SK-N-MC (cell line): ENCODE measurements at regions not wholly inside any gene's neighbourhood (a gene's known extent, or its start where the extent isn't known, plus 50 kb on each side); places are given as distances from the start of the nearest gene placed in this dataset.

ENCODE experiments used
- DNase-seq: peaks from one replicate; pipeline ENCODE4 v3.0.0-alpha.2; 2011; ENCODE audit warnings: low read depth, low spot score
- H3K27ac ChIP-seq: fragments of 200-600 bp; sonication (generic); 2 replicates; pipeline ENCODE4 v1.5.1; 2016; ENCODE audit warnings: mixed run types
- H3K36me3 ChIP-seq: fragments of 200-600 bp; sonication (generic); 2 replicates; pipeline ENCODE4 v1.6.1; 2017; ENCODE audit warnings: antibody characterized with exemption, low read length, mixed read lengths; ENCODE audit not compliant: insufficient read depth
- H3K4me3 ChIP-seq: fragments of 200-600 bp; sonication (generic); 2 replicates; pipeline ENCODE4 v1.5.1; 2016
- H3K9ac ChIP-seq: fragments of 200-600 bp; sonication (generic); 2 replicates; pipeline ENCODE4 v1.8.0; 2017; ENCODE audit warnings: mixed run types, mixed read lengths; ENCODE audit not compliant: insufficient read length
- H3K9me3 ChIP-seq: fragments of 200-600 bp; sonication (generic); 2 replicates; pipeline ENCODE4 v1.6.1; 2017; ENCODE audit warnings: low read depth, mild to moderate bottlenecking, antibody characterized with exemption, low read length, moderate library complexity, mixed read lengths
- EZH2 ChIP-seq: fragments of 200-600 bp; sonication (generic); IDR thresholded peaks from one replicate; pipeline ENCODE4 v1.6.1; 2017; ENCODE audit warnings: antibody characterized with exemption
- FOXP2 ChIP-seq: optimal IDR thresholded peaks from 2 replicates; pipeline ENCODE3; 2011; ENCODE audit warnings: mild to moderate bottlenecking, moderate library complexity; ENCODE audit not compliant: insufficient read depth; ENCODE audit errors: extremely low read length, control extremely low read depth
- POLR2AphosphoS5 ChIP-seq: IDR thresholded peaks from 2 replicates; pipeline ENCODE4 v1.6.1; 2012; ENCODE audit warnings: mild to moderate bottlenecking, low read depth, low read length, borderline replicate concordance

DNA sequence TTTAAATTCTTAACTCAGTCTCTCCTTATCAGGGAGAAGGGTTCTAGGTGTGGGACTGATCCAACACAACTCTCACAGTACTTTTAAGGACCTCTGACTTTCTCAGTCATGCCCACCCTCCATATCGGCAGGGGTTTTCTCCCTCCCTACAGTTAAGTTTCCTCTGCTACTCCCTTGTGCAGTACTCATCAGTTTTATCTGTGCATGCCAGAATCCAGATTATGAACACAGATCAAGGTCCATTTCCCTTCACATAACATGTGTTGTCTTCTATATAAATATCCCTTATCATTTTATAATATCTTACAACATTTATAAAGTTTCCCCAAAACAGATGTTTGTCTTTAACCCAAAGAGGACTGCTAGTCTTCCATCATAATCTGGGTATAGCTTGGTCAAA is 986.5 kb upstream of the ARRDC3 start:
- no peak for TF ChIP-seq POLR2AphosphoS5
- no peak for TF ChIP-seq FOXP2
- no peak for TF ChIP-seq EZH2
- Histone ChIP-seq H3K27ac (no peak overlapping the region), H3K9ac (no peak overlapping the region), H3K4me3 (no peak overlapping the region), H3K36me3 (no peaks in the 10 kb centered on the region), H3K9me3 (no peaks in the 10 kb centered on the region; the same call in 1 of the 2 replicates)
- DNase-seq = no peak

DNA sequence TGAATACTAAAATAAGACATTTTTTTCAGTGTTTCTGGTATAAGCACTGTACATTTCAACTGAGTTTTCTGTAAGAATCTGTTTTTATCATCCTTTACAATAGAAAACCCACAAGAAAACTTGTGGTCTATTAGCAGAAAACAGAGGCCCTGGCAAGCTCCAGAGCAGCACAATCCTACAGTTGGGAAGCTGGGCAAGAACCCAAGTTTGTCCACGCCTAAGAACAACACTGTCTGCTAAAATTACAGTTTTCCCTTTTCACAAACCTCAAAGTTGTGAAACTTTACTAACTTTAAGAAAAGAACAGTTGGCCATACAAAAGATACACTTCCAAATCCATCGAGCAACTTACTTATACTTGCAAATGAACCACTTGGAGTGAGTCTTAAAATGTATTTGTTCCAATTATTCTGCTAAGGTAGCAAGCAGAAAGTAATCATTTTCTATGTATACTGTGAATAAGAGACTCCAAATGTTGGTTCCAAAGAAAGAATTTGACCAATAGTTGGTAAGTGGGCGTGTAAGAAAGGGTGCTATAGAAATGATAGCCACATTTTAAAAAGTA is 982.0 kb upstream of the ARRDC3 start:
- H3K9ac ChIP-seq = no peak overlapping the region
- no peak overlapping the region for H3K4me3 ChIP-seq
- no peaks in the 10 kb centered on the region; the same call in 1 of the 2 replicates for H3K9me3 ChIP-seq

DNA sequence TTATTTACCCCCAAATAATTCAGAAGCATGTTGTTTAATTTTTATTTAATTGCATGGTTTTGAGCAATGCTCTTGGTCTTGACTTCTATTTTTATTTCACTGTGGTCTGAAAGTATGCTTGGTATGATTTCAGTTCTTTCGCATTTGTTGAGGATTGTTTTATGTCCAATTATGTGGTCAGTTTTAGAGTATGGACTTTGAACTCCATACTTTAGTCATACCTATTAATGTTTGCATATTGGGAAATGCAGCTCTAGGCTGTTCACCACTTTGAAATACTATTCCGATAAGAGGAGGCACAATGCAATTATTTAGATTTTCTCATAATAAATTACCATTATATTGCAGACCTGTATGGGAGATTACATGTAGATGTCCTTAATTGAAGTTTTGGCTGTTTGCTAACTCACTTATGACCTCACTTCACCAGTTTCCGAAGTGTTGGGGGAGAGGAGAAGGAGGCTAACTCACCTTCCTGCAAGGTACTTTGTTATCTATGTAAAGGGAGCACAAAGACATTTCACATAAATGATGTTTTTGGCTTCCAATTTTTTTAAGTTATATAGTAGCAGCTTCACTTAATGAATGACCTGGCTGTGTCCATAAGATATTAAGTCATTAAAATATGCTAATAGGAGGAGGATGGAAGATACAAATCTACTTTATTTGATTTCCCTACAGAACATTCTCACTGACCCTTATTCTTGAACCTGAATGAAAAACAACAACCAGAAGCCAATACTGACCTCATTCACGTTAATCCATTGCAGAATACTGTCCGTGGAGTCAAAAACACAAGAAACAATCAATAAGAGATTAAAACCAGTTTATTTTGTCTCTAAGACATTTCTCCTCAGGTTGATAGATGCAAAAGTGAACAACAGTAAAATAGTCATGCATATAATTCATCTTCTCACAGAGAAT is 970.3 kb upstream of the ARRDC3 start:
- no peak for DNase-seq
- Histone ChIP-seq H3K4me3 (no peak overlapping the region), H3K36me3 (no peaks in the 10 kb centered on the region), H3K9ac (no peak overlapping the region), H3K9me3 (no peaks in the 10 kb centered on the region), H3K27ac (no peak overlapping the region)
- TF ChIP-seq EZH2 (no peak), FOXP2 (no peak), POLR2AphosphoS5 (no peak)

More for the DNA sequence above, 982.0 kb upstream of the ARRDC3 start:
- DNase-seq = no peak
- H3K27ac ChIP-seq = no peak overlapping the region
- H3K36me3 ChIP-seq = no peaks in the 10 kb centered on the region
- no peak for TF ChIP-seq EZH2
- TF ChIP-seq POLR2AphosphoS5 = no peak
- no peak for TF ChIP-seq FOXP2

DNA sequence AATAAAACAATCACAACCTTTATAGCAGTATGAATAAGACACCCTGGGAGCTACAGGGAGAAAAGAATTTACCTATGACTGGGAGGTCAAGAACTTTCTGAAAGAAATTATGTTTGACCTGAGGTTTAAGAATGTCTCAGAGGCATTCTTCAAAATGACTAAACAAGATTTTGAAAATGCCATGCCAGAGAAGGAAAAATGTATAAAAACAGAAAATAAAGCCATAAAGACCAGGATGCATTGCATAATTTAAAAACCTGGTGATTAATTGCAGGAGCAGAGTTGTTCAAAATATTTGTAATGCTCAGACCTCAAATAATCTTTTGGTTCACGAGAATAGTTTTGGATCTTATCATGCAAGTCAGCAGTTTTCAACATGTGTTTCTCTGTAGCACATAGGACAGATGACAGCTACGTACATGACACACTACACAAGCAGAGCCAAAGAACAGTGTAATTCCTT is 954.7 kb upstream of the ARRDC3 start:
- no peak overlapping the region for H3K9ac ChIP-seq
- no peaks in the 10 kb centered on the region for H3K36me3 ChIP-seq
- H3K4me3 ChIP-seq = no peak overlapping the region
- peak overlapping the region; percentile 42; the same call in 1 of the 2 replicates for H3K27ac ChIP-seq
- no peaks in the 10 kb centered on the region for H3K9me3 ChIP-seq
- TF ChIP-seq FOXP2 = no peak
- TF ChIP-seq POLR2AphosphoS5 = no peak
- no peak for TF ChIP-seq EZH2
- no peak for DNase-seq

DNA sequence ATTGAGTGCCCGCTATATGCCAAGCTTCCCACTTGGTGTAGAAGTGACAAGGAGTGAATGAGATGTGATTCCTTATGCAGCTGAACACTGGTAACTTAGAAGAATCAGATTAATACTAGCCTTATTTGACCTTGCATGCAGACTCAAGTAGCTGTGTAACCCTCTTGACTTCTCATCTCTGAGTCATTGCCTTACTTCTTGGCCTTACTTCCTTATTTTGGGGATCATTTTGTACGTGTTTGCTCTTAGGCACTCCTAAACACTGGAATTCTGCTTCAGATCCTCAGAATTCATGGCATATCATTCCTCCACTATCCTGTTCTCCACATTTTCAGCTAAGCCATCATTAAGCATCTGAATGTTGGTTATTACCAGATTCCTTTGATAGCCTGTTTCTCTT is 948.9 kb upstream of the ARRDC3 start:
- H3K36me3 ChIP-seq = no peaks in the 10 kb centered on the region
- TF ChIP-seq EZH2 (no peak), FOXP2 (no peak), POLR2AphosphoS5 (no peak)
- H3K27ac ChIP-seq = no peak overlapping the region
- no peak overlapping the region for H3K4me3 ChIP-seq
- H3K9ac ChIP-seq = no peak overlapping the region
- no peaks in the 10 kb centered on the region for H3K9me3 ChIP-seq
- no peak for DNase-seq

DNA sequence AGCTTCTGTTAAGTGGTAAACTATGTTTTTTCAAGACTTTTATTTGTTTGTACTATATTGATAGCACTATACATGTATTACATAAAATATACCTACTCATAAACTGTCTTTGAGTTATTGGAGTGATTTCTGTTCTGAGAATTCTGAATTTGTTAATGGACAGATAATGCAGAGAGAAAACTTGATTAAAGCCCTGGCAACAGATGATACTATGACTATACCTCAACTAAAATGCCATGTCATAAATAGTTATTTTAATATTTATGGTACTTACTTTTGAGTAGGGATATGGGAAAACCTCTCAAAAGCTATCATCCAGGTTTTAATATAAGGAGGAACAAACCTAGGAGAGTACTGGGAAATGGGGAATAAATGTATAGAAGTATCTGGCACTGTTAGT is 947.2 kb upstream of the ARRDC3 start:
- DNase-seq = no peak
- TF ChIP-seq EZH2 (no peak), POLR2AphosphoS5 (no peak), FOXP2 (no peak)
- no peaks in the 10 kb centered on the region for H3K9me3 ChIP-seq
- H3K27ac ChIP-seq = no peak overlapping the region
- no peaks in the 10 kb centered on the region for H3K36me3 ChIP-seq
- H3K4me3 ChIP-seq = no peak overlapping the region
- H3K9ac ChIP-seq = no peak overlapping the region

DNA sequence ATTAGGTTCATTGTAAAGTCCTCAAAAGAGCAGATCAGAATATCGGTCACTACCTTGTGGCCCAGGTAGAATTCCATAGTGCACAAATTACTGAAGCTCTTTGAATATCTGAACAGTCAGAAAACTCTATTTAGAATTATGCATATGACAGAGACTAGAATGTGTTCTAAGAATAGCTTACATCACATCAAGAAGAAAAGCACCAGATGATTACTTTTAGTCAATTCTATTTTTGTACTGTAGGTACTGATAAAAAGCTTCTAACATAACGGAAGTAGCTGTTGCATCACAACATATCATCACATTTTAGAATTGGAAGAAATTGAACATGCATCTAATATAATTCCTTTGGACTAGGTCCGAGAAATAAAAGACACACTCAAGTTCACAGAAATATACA is 946.6 kb upstream of the ARRDC3 start:
- no peak for DNase-seq
- H3K9me3 ChIP-seq = no peaks in the 10 kb centered on the region
- H3K9ac ChIP-seq = no peak overlapping the region
- H3K27ac ChIP-seq = no peak overlapping the region
- TF ChIP-seq EZH2 (no peak), POLR2AphosphoS5 (no peak), FOXP2 (no peak)
- no peak overlapping the region for H3K4me3 ChIP-seq
- no peaks in the 10 kb centered on the region for H3K36me3 ChIP-seq

DNA sequence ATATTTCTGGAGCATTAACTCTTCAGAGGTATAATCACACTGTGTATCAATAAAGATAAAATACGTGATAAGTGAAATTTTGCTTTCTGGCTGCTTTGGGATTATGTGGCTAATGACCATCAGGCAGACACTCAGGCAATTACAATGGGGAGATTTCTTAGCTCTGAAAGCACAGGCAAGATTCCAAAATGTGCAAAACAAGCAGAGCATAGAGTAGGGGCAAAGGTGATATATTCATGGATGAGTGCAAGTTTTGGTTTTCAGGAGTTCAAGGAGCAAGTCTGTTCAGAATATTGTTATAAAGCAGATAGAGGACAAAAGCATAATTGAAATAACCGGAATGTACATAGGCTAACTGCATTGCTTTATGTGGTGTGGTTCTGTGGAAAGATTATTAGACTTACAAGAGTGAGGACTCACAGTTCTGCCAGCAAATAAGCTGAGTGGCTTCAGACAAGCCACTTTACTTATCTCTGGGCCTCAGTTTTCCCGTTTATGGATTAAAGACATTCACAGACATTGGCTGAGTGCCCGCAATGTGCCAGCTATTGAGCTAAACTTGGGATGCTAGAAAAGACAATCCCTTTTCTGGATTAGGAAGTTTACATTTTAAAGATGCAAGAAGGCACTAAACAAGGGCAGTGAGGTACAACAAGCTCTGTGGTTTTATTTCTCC is 945.6 kb upstream of the ARRDC3 start:
- no peak for DNase-seq
- Histone ChIP-seq H3K9me3 (no peaks in the 10 kb centered on the region), H3K9ac (no peak overlapping the region), H3K36me3 (no peaks in the 10 kb centered on the region), H3K4me3 (no peak overlapping the region), H3K27ac (no peak overlapping the region)
- TF ChIP-seq POLR2AphosphoS5 = no peak
- TF ChIP-seq FOXP2 = no peak
- TF ChIP-seq EZH2 = no peak
